HG03342 (cell line): ENCODE measurements at regions not wholly inside any gene's neighbourhood (a gene's known extent, or its start where the extent isn't known, plus 50 kb on each side); places are given as distances from the start of the nearest gene placed in this dataset.

Source experiments
- ATAC-seq: cut with Tn5 transposase; IDR thresholded peaks from one replicate; pipeline ENCODE4 v1.9.1; 2021; ENCODE audit warnings: mild to moderate bottlenecking, moderate library complexity; ENCODE audit not compliant: unreplicated experiment

DNA sequence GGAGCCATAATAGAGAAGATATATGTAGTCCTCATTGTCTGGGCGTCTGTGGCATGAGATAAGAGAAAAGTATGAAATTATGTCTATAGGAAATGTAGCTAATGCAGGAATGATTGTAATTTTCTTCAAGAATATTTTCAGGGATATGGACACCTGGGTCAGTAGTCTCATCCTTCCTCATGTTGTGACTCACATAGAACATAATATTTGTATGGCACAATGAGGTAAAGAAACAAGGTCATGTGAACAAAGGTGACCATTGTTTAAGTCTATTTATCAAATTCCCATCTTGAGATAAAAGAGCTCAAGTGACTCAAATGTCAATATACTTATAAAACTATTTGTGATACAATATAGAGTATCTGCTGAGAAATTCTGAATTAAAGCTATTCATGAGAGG, 345.5 kb upstream of the ROBO1 start:
- no peak for ATAC-seq

DNA sequence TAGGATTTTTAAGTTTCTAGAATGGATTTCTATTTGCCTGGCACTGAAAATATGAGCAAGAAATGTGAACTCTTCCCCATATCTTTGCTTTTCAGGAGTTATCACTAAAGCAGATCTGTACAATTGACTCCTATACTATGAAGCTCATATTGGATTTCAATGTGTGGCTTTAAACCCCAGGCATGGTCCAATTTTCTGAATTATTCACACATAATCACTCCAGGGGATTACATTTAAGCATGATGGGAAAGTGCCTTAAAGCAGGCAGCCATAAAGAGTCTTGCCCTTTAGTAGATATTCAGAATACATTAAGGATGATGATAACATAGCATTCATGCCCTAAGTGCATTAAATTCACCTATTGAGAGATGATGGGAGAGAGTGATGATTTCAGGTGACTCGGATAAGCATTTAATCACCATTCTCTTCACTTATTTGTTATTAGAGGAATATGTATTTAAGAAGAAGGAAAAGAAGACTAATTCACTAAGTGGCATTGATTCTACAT, 331.8 kb upstream of the ROBO1 start:
- no peak for ATAC-seq

DNA sequence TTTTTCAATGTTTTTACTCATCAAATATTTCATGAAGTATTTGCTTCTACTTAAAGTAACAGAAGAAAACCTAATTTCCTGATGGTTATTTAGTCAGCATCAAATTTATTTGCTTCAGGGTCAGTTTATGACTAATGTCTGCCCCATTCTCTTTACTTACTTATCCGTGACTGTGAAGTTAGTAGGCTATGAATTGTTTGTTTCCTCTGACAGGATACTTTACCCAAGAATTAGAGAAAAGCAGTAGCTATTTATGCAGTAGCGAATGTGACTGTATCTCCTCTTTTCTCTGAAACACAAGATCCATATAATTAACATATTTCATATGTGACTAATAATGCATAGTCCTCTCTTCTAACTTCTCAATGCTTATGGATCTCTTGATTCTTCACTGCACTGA, 329.9 kb upstream of the ROBO1 start:
- ATAC-seq, result no peak

DNA sequence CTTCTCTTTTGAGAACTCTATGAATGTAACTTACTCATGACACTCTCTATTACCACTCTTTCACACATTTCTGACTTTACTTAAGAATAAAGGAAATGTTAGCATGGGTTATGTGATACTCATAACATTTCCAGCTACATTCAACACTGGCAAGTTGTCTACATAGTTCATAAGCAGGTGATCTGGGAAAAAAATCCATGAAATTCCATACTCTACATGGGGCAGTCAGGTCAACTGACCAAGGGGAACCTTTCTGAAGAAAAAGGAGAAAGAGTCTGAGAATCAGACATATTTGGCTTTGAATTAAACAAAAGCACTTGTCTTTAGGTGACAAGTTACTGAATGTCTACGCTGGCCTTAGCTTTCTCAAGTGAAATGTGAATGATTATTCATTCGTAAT, 329.1 kb upstream of the ROBO1 start:
- ATAC-seq, result no peak

DNA sequence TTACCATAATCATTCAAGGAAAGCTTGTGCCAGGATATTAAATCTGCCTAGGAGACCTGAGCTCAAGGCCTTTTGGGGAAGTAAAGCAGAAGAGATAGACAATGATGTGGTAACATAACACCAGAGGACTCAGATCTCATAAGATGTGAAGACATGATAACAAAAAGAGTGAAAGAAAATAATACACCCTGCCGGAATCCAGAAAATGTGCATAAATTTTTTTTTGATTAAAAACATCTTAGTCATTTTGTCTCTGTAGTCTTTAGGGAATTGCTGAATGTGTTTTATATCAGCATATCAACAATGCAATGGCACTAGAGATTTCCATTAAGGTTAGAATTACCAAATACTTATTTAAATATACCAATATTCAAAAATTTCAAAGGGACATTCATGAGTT, 326.8 kb upstream of the ROBO1 start:
- ATAC-seq, result no peak

DNA sequence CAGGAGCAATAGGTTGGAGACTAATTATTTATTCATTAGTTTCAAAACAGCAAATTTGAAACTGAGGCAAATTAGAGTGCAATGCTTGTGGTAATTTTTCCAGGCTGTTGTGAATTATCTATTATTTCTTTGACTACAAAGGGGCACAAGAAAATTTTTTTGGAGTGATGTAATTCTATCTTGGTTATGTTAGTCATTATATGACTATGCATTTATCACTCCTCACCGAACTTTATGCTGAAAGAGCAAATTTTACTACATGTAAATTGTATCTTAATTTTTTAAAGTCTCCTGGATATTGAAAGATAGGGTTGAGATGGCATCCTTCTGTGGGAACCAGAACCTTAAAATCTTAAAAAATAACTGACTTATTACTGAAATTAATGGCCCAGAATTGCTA, 320.0 kb upstream of the ROBO1 start:
- no peak for ATAC-seq

DNA sequence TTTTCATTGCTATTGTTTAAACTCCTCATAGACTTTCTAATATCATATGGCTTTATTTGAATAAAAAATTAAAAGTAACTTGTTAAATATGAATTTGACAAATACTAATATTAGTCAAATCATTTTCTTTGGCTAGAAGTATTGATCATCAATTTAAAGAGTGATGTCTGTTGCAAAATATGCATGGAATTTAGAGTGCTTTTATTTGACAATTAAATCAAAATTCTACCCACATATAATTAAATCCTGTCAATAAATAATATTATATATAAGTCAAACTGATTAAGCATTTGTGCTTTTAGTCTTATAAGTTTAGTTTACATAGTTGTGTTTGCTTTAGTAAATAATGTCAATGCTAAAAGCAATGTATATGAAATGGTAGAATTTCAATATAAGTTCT, 318.6 kb upstream of the ROBO1 start:
- no peak for ATAC-seq

DNA sequence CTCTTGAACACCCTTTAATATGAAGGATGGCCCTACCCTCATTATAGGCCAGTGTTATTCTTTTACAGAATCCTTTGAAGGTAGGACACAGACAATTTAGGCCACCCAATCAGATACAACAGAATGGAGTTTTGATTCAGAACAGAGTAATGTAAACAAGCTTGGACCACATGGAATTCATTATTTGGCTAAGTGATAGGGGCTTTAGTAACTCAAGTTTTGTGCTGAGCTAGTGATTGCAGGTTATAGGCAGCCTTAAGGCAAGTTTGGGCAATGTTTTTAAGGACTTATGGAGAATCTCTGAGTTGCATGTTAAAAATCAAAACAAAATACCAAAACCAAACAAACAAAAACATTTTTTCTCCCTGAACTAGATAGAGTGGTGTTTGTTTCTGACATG, 312.1 kb upstream of the ROBO1 start:
- ATAC-seq, result no peak

DNA sequence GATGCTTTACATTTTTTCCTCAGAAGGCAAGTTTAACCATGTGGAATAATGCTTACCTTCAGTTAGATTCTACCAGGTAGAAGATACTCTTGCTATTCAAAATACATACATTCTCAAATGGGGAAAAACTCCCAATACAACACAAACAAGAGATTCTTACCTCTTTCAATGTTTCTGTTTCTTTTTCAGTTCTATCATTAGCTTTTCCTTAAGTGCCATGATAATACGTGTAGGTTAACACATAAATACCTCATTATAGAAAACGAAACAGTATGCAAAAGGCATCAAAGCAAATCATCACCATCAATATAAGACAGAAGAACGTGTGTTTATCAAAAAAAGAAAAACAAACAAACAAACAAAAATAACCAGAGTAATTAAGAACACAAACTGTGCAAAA, 300.7 kb upstream of the ROBO1 start:
- no peak for ATAC-seq

DNA sequence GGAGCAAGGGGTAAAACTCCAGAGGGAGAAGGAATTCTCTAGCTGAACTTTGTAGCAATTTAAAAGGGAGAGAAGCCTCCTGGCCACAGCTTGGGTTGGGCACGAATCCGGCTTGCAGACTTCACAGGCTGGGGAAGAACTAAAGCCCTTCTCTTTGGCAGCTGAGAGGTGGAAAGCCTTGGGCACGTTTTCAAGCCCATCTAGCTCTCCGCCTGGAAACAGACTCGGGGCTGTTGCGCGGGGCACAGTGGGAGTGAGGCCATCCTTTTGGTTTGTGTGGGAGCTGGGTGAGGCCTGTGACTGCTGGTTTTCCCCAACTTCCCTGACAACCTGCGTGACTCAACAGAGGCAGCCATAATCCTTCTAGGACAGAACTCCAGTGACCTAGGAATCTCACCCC, 295.7 kb upstream of the ROBO1 start:
- no peak for ATAC-seq

DNA sequence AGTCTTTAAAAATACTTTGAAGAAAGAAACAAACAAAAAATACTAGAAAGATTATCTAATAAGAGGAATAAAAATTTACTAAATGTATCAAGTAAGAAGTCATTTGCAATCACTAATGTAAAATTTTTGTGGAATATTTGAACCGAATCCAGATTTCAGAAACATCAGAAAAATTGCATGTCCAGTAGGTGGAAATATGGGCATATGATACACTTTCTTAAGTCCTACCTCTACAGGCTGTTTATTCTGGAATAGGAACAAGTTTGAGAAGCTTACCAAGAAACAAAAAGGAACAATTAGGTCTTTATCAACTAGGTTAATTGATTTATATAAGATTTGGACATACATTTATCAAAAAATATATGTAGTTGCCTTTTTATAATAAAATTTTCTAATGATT, 292.9 kb upstream of the ROBO1 start:
- ATAC-seq, result no peak

DNA sequence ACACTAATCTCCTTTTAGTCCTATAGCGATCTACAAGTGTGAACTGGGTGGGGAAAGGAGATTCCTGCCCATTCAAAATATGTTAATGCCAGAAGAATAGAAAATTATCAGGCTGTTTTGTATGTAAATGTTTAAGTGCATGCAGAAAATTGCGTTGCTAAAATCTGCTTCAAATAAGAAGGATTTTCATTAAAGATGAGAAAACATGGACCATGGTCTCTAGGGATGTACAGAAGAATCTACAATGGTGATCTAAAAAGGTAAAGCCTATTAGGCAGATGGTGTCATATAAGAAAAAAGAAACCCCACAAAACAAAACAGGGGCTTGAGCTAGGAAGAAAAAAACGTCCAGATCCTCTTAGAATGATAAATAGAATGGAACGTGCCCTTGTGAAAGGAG, 287.5 kb upstream of the ROBO1 start:
- no peak for ATAC-seq

DNA sequence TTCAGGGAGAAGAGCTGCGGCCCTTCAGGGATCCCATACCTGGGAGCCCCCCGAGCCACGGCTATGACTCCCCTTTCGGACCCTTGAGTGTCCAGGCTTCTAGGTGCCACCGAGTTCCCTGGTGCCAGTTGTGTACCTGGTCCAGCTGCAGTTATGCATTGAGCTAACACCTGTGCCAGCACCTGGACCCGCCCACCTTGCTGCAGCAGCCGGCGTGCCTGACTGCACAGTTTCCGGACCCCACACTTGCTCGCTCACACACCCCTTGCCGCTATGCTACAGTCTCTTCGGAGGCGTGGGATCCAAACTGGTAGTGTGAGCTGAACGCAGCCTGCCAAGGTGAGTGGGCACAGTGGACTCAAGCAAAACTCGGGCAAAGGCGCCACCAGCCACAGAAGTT, 284.5 kb upstream of the ROBO1 start:
- ATAC-seq, result no peak

DNA sequence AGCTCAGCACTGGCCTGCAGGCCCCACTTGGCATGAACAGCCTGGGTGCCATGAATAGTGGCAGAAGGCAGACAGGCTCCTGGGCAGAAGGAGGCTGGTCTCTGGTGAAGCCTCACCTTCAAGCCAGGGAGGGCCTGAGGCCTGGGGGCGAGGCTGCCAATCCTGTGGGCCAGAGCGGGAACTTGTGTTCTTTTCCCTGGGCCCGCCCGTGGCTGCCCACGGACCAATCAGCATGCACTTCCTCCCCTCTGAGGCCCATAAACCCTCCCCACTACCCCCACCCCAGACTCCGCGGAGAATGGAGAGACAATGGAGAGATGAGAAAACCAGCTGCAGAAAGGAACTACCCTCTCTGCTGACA, 283.8 kb upstream of the ROBO1 start:
- ATAC-seq, result no peak

DNA sequence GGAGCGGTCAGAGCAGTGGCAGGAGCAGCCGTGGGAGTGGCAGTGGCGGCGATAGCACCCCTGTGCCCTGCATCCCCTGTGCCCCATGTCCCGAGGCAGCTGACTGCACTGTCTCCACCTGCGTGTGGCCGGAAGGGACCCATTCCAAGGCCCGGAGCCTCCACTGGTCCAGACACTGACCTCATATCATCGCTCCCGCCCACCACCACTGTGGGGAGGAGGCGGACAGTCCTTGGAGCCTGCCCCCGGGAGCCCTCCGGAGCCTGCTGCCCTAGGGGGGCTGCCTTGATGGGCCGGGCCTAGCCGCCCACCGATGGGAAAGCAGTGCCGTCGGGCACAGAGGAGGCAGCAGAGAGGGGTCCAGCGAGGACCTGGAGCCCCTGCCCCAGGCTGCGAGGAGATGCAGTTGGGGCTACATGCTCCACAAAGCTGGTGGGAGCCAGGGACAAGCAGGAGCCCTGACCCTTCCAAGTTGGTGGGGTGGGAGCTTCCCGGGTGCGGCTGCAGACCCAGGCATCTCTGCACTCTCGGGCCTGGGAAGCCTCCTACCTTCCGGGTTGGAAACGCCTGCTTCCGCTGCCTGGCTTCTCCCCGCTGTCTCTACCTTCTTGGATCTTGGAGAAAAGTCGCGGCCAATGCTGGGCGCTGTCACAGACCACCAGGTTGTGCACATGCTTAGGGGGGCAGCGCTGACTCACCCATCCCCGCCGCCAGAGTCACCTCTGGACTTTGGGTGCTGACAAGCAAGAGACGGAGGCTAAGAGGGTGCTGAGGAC, 283.2 kb upstream of the ROBO1 start:
- ATAC-seq, result no peak

DNA sequence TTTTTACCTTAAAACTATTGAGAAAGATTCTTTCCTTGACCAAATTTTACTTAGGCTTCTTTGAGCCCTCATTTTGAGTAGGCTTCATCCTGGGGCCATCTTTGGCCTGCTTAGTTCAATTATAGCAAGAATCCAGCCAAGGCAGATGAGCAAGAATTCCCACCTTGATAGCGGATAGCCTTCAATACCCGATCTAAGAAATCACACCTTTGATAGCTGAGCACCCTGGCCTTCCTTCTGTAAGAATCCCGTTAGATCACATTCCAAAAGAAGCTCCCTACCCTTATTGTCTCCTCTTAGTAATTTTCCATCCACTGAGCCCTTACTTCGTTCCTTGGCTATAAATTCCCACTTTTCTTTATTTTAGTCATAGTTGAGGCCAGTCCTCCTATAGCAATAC, 275.4 kb upstream of the ROBO1 start:
- no peak for ATAC-seq

DNA sequence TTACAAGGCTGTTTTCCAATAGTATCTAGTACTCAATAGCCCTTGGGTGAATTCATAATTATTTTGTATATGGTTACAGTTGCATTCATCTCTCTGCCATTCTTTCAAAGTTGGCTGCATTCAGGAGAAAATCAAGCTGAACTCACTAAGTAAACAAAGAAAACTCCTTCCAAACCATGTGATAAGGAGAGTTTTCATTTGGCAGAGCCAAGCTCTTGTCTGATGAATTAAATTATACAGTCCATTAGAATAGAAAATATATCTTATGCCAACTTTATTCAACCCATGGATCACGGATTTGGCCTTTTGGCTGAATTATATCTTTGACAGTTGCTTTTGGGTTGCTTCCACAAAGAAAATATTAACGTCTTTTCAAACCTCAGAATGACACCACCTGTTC, 272.3 kb upstream of the ROBO1 start:
- ATAC-seq, result no peak

DNA sequence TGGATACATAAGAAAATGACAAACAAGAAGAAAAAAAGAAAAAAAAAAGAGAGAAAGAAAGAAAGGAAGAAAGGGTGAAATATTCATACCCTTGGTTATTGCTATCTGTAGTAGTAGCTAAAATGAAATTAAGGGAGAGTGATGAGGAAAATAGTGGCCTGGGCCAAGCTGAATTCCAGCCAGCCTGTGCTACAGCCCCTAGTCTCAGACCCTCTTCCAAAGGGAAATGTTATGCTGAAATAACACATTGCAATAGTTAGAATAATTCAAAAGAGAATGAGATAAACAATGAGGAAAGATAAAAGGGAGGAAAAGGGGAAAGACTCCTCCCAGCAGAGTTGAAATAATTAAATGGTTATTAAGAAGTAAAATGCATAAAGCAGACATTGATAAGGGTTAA, 268.4 kb upstream of the ROBO1 start:
- ATAC-seq, result no peak

DNA sequence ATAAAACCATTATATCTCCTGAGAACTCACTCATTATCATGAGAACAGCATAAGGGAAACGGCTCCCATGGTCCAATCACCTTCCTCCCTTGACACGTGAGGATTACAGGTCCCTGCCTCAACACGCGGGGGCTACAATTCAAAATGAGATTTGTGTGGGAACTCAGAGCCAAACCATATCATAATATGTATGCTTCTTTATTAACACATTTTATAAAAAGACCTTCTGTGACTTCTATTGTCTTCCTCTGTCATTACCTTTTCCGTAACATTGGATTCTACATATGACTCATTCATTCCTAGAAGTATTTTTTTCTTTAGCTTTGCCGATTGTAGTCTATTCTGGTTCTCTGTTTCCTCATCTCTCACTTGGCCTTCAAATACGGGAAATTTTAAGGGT, 267.2 kb upstream of the ROBO1 start:
- ATAC-seq, result no peak

DNA sequence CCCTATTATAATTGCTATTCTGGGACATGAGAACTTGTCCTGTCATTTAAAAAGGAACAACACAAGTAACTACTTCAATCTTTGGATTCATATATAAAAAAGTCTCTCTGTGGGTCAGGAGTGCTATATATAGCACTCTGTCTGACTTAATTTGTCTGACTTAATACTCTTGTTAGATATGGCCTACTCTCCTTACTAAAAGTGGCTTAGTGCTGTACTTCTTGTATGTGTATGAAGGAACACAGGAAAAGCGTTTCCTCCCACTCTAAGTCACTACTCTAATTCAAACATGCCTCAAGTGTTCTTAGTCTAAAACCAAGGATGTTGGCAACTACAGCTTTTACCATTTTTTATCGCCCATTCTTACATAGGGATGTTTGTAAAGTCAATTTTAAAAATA, 255.2 kb upstream of the ROBO1 start:
- ATAC-seq, result no peak

DNA sequence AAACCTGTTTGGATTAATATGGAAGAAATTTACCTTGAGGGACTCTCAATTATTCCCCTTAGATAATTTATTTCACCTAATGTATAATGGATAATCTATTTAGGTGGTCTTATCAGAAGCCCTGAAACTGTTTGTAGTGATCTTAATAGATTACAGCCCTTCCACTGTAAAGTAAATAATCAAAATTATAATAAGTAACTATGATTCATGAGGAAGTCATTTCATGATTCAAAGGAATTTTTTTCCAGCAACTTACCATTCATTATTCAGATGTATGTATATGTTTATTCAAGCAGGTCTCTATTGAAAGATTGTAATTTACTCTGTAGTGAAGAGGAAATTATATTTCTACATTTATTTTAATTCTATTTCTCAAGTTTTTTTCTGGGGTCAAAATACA, 250.6 kb upstream of the ROBO1 start:
- ATAC-seq, result no peak

DNA sequence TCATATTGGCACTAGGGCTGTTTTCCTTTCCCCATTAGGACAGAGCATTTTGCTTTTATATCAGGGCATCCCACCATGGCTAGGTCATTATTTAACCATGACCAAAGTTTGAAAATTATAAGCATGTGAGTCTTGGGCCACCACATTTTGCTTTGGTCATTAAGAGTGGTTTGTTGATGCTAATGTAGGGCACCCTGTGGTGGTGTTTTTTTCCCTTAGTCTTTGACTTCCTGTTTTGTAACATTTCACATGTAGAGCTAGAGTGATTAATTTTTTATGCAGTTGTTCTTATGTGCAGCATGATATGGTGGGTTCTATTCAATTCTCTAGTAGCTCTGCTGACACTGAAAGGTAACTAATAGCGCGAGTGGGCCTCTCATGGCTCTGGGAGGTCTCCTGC, 249.6 kb upstream of the ROBO1 start:
- no peak for ATAC-seq

DNA sequence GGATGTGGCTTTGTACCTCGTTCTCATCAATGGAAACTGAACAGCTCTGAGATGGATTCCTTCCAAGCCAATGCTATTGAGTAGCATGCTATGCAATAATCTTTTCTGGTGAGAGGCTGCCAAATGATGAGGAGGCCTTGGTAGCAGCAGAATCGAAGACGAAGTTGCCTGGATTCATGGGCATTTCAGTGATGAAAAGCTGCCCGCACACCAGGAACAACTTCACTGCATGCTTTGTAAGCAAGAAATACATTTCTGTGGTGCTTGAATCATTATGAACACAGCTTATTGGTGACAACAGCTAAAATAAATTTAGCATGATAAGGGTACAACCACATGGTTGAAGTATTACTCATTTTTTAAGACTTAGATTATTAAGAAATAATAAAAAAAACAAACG, 246.8 kb upstream of the ROBO1 start:
- ATAC-seq, result no peak
